ENCODE measurements at regions not wholly inside any gene's neighbourhood (a gene's known extent, or its start where the extent isn't known, plus 50 kb on each side); places are given as distances from the start of the nearest gene placed in this dataset.

GRCh38 chr3:20343790-20344189 lies 157.8 kb upstream of the SGO1 start:
- TF ChIP-seq JUN (CRISPR knock-in tag; IDR thresholded peaks at IDR 0.05) (no peak), NFYB (CRISPR knock-in tag; conservative IDR thresholded peaks at IDR 0.05; ENCODE audit: low read depth) (no peak), FOXJ3 (CRISPR knock-in tag; IDR thresholded peaks at IDR 0.05; ENCODE audit: borderline replicate concordance) (no peak), CREB1 (CRISPR knock-in tag; IDR thresholded peaks at IDR 0.05) (no peak), PRDM15 (CRISPR knock-in tag; IDR thresholded peaks at IDR 0.05) (no peak), ETV6 (CRISPR knock-in tag; IDR thresholded peaks at IDR 0.05) (no peak), ZNF232 (CRISPR knock-in tag; IDR thresholded peaks at IDR 0.05) (no peak), CREM (CRISPR knock-in tag; IDR thresholded peaks at IDR 0.05) (no peak), NR2C2 (CRISPR knock-in tag; IDR thresholded peaks at IDR 0.05) (no peak)
